HCT116 (cell line): ENCODE measurements at regions not wholly inside any gene's neighbourhood (a gene's known extent, or its start where the extent isn't known, plus 50 kb on each side); places are given as distances from the start of the nearest gene placed in this dataset.
"Not testable (repeated sequence)": the region's sequence is repeated elsewhere in the genome, so short reads cannot be mapped to it uniquely, and the experiment has no call there.

Source experiments
- ATAC-seq: fragments of 200-7000 bp; cut with Tn5 transposase; 2 replicates; pipeline ENCODE4 v1.9.1; 2020; ENCODE audit warnings: mild to moderate bottlenecking, moderate library complexity
- BruUV-seq: library from RNA; stranded (reverse); fragments of 400-500 nt; replicated peaks from 2 replicates; lab custom pipeline; 2021; lab: Mats Ljungman, UMichigan
- CTCF ChIA-PET: fragments of 300-600 bp; sonication (Branson Sonifier 250); formaldehyde crosslinking; loops from one replicate; lab custom pipeline; 2021; ENCODE audit warnings: antibody characterized with exemption; lab: Charles Lee
- POLR2A ChIA-PET: fragments of 300-600, 350-600 bp; sonication (Branson Sonifier 250); formaldehyde crosslinking; loops from one replicate; lab custom pipeline; 2021; ENCODE audit warnings: antibody characterized with exemption; lab: Charles Lee
- RAD21 ChIA-PET, 2 experiments: fragments of 300-600 bp; sonication (Branson Sonifier 250); formaldehyde crosslinking; loops; one replicate each; lab custom pipeline; 2023; ENCODE audit warnings: low total read pairs in 2 of 2; ENCODE audit not compliant: uncharacterized antibody in 2 of 2, unreplicated experiment in 2 of 2, low non-redundant PET in 1 of 2; lab: Charles Lee
- DNase-seq: peaks from one replicate; pipeline ENCODE4 v3.0.0-alpha.2; 2010; ENCODE audit warnings: low read depth, low spot score
- H2AFZ ChIP-seq: fragments of 200-600 bp; shearing (Covaris generic), sonication (generic); 2 replicates; pipeline ENCODE4 v1.6.1; 2017; ENCODE audit warnings: low read depth, mixed run types, mixed read lengths, antibody characterized with exemption, low read length; ENCODE audit not compliant: poor library complexity, severe bottlenecking
- H3K27ac ChIP-seq: 2 replicates; pipeline ENCODE4 v1.5.1; 2012; ENCODE audit warnings: low read depth, low read length
- H3K27me3 ChIP-seq: fragments of 200-600 bp; sonication (generic); 2 replicates; pipeline ENCODE4 v1.6.1; 2016; ENCODE audit warnings: mixed run types, low read length, mixed read lengths; ENCODE audit not compliant: insufficient read depth
- H3K36me3 ChIP-seq, 2 experiments: fragments of 200-500 bp in 1 of 2; fragments of 200-600 bp in 1 of 2; sonication (Bioruptor generic) in 1 of 2; sonication (generic) in 1 of 2; 2 replicates each; pipeline versions ENCODE4 v1.5.1 to v1.6.1; 2014 to 2016; ENCODE audit warnings: low read length in 2 of 2, inconsistent platforms in 1 of 2, mixed read lengths in 1 of 2, mixed run types in 1 of 2; ENCODE audit not compliant: insufficient read depth in 2 of 2, control insufficient read depth in 1 of 2
- H3K4me1 ChIP-seq, 2 experiments: fragments of 200-600 bp in 1 of 2; sonication (generic) in 1 of 2; 2 replicates each; pipeline versions ENCODE4 v1.5.1 to v1.6.1; 2012 to 2017; ENCODE audit warnings: low read length in 2 of 2, inconsistent platforms in 1 of 2, mild to moderate bottlenecking in 1 of 2, mixed read lengths in 1 of 2, mixed run types in 1 of 2, moderate library complexity in 1 of 2; ENCODE audit not compliant: insufficient read depth in 2 of 2, control insufficient read depth in 1 of 2
- H3K4me2 ChIP-seq: fragments of 200-600 bp; sonication (generic); 2 replicates; pipeline ENCODE4 v1.6.1; 2017; ENCODE audit warnings: mixed run types, low read length, mixed read lengths
- H3K4me3 ChIP-seq, 2 experiments: fragments of 200-600 bp in 1 of 2; sonication (generic) in 1 of 2; replicated peaks in 1 of 2; 2 replicates each; pipeline ENCODE4 v1.5.1; 2011 to 2016; ENCODE audit warnings: low read length in 2 of 2, control low read depth in 1 of 2, low read depth in 1 of 2, mild to moderate bottlenecking in 1 of 2, mixed read lengths in 1 of 2, mixed run types in 1 of 2
- H3K79me2 ChIP-seq: fragments of 200-600 bp; sonication (generic); 2 replicates; pipeline ENCODE4 v1.6.1; 2017; ENCODE audit warnings: mild to moderate bottlenecking, mixed run types, low read length, moderate library complexity, mixed read lengths; ENCODE audit not compliant: insufficient read depth
- H3K9ac ChIP-seq: fragments of 200-600 bp; sonication (generic); 2 replicates; pipeline ENCODE4 v1.6.1; 2016; ENCODE audit warnings: low read length, mixed read lengths
- H3K9me2 ChIP-seq: fragments of 200-600 bp; sonication (generic), shearing (Covaris generic); 2 replicates; pipeline ENCODE4 v1.6.1; 2017; ENCODE audit warnings: mixed run types, mild to moderate bottlenecking, moderate library complexity; ENCODE audit not compliant: insufficient read depth
- H3K9me3 ChIP-seq, 2 experiments: fragments of 200-500 bp in 1 of 2; fragments of 200-600 bp in 1 of 2; sonication (Bioruptor generic) in 1 of 2; sonication (generic) in 1 of 2; 2 replicates each; pipeline ENCODE4 v1.6.1; 2014 to 2017; ENCODE audit warnings: low read length in 2 of 2, mixed read lengths in 2 of 2, inconsistent platforms in 1 of 2, low read depth in 1 of 2, mild to moderate bottlenecking in 1 of 2, mixed run types in 1 of 2, moderate library complexity in 1 of 2; ENCODE audit not compliant: control insufficient read depth in 1 of 2, insufficient read depth in 1 of 2
- H4K20me1 ChIP-seq: fragments of 200-600 bp; sonication (generic), shearing (Covaris generic); 2 replicates; pipeline ENCODE4 v1.6.1; 2017; ENCODE audit warnings: mixed run types, mild to moderate bottlenecking, moderate library complexity; ENCODE audit not compliant: insufficient read depth
- ELF1 ChIP-seq: IDR thresholded peaks from 2 replicates; pipeline ENCODE4 v1.6.1; 2012; ENCODE audit warnings: low read depth, borderline replicate concordance
- EZH2 ChIP-seq: fragments of 200-600 bp; sonication (generic); IDR thresholded peaks from 2 replicates; pipeline ENCODE4 v1.6.1; 2017; ENCODE audit warnings: antibody characterized with exemption, mixed run types
- FOSL1 ChIP-seq: IDR thresholded peaks from 2 replicates; pipeline ENCODE4 v1.6.1; 2012; ENCODE audit warnings: low read depth
- POLR2AphosphoS5 ChIP-seq: IDR thresholded peaks from 2 replicates; pipeline ENCODE4 v1.6.1; 2011; ENCODE audit warnings: mild to moderate bottlenecking, low read depth, low read length, moderate library complexity
- intact Hi-C: fragments of 100-400 bp; cut with micrococcal nuclease; formaldehyde crosslinking; loops from 2 replicates; pipeline ENCODE4 v1.10.0; 2022
- TF ChIP-seq, protein P1 (sequence below): IDR thresholded peaks from 2 replicates; pipeline ENCODE4 v1.6.1; 2011; ENCODE audit warnings: mild to moderate bottlenecking, low read length, moderate library complexity; ENCODE audit not compliant: insufficient replicate concordance; ENCODE audit errors: extremely low read depth

DNA sequence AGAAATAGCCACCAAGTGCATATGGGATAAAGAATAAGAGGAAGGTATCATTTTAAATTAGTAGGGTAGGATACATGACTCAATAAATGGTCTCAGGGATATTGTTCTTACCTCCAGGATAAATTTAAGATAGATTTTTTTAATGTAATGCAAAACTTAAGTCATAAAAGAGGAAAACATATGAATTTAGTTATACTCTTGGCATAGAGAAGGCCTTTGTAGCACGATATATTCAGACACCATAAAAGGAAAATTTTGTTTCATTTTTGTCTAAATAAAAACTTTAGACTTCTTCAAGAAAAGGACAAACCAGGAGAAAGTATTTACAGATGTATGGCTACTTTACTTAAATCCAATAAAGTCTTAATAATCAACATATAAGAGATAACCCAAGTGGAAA is 78.5 kb upstream of the CAB39 start (continued):
- no peak for TF ChIP-seq POLR2AphosphoS5
- no peak for TF ChIP-seq EZH2
- TF ChIP-seq, protein P1, sequence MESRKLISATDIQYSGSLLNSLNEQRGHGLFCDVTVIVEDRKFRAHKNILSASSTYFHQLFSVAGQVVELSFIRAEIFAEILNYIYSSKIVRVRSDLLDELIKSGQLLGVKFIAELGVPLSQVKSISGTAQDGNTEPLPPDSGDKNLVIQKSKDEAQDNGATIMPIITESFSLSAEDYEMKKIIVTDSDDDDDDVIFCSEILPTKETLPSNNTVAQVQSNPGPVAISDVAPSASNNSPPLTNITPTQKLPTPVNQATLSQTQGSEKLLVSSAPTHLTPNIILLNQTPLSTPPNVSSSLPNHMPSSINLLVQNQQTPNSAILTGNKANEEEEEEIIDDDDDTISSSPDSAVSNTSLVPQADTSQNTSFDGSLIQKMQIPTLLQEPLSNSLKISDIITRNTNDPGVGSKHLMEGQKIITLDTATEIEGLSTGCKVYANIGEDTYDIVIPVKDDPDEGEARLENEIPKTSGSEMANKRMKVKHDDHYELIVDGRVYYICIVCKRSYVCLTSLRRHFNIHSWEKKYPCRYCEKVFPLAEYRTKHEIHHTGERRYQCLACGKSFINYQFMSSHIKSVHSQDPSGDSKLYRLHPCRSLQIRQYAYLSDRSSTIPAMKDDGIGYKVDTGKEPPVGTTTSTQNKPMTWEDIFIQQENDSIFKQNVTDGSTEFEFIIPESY, result no peak
- no peak for TF ChIP-seq FOSL1
- no peak for TF ChIP-seq ELF1
- TF ChIP-seq, all 23 proteins: peak for 0

DNA sequence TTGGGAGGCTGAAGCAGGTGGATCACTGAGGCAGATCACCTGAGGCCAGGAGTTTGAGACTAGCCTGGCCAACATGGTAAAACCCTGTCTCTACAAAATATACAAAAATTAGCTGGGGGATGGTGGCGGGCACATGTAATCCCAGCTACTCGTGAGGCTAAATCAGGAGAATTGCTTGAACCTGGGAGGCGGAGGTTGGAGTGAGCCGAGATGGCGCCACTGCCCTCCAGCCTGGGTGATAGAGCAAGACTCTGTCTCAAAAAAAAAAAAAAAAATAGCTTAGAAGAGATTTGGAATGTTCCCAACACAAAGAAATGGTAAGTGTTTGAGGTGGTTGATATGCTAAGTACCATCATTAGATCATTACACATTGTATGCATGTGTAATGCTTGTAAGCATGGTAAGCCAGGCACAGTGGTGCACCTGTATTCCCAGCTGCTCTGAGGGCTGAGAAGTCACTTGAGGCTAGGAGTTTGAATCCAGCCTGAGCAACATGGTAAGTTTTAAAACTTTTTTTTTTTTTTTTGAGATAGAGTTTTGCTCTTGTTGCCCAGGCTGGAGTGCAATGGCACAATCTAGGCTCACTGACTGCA is 77.8 kb upstream of the CAB39 start:
- H3K4me2 ChIP-seq, H3K4me1 ChIP-seq, H3K9me2 ChIP-seq, H3K4me3 ChIP-seq, H3K9ac ChIP-seq, H3K36me3 ChIP-seq, H3K27me3 ChIP-seq, H3K27ac ChIP-seq, H3K79me2 ChIP-seq, intact Hi-C loops, H3K9me3 ChIP-seq, DNase-seq, RAD21 ChIA-PET, H4K20me1 ChIP-seq, POLR2A ChIA-PET, ATAC-seq, BruUV-seq, CTCF ChIA-PET: not testable (repeated sequence)
- H2AFZ ChIP-seq, result peak overlapping the region; percentile 15
